Psoas muscle (tissue), 7 donors: ENCODE measurements at regions not wholly inside any gene's neighbourhood (a gene's known extent, or its start where the extent isn't known, plus 50 kb on each side); places are given as distances from the start of the nearest gene placed in this dataset.

Experiments
- ATAC-seq, 4 donors: fragments of 200-7000 bp; cut with Tn5 transposase; one replicate each; pipeline ENCODE4 v1.9.1; 2020; ENCODE audit warnings: moderate library complexity in 3 of 4, mild to moderate bottlenecking in 2 of 4
- DNase-seq, 2 donors: peaks; one replicate each; pipeline ENCODE4 v3.0.0-alpha.2; 2020
- H3K27ac ChIP-seq: fragments of 200-600 bp; one replicate; pipeline ENCODE4 v1.8.0; 2022
- H3K27me3 ChIP-seq, 3 donors: fragments of 200-600 bp in 1 of 3; one replicate each; pipeline versions ENCODE4 v1.6.1 to v1.8.0; 2013 to 2022; ENCODE audit warnings: low read length in 2 of 3, mild to moderate bottlenecking in 2 of 3, moderate library complexity in 1 of 3; ENCODE audit not compliant: insufficient read depth in 3 of 3
- H3K36me3 ChIP-seq, 2 donors: fragments of 200-600 bp in 1 of 2; one replicate each; pipeline versions ENCODE4 v1.6.1 to v1.8.0; 2013 to 2022; ENCODE audit warnings: low read depth in 1 of 2, mild to moderate bottlenecking in 1 of 2, moderate library complexity in 1 of 2; ENCODE audit not compliant: insufficient read depth in 1 of 2
- H3K4me1 ChIP-seq: fragments of 200-600 bp; one replicate; pipeline ENCODE4 v1.8.0; 2022
- H3K4me3 ChIP-seq: fragments of 200-600 bp; one replicate; pipeline ENCODE4 v1.8.0; 2022; ENCODE audit warnings: mild to moderate bottlenecking
- H3K9me3 ChIP-seq: fragments of 200-600 bp; one replicate; pipeline ENCODE4 v1.8.0; 2022
- WGBS, 3 donors: extraction: QIAGEN DNeasy Blood & Tissue Kit; methylation state at CpG; one replicate each; pipeline versions ENCODE4 v1.1.6 to v1.1.7; 2013; 5-methylcytosine and 5-hydroxymethylcytosine counted together
- intact Hi-C, 2 donors: fragments of 100-400 bp; cut with DNase I; formaldehyde crosslinking; loops; one replicate each; pipeline versions ENCODE4 v1.11.0 to v1.14.2; 2022
- TF ChIP-seq, protein P1 (sequence below): fragments of 200-600 bp; IDR thresholded peaks from one replicate; pipeline ENCODE4 v1.8.0; 2022; ENCODE audit warnings: antibody characterized with exemption
- donor health status: healthy with polysubstance abuse.
- donor health status: DM: no; HTN: no; CAD: no; lungs with moderate emphysema.
- donor health status: Bipolar disorder and iron deficiency.
- donor health status: healthy.
- donor health status: DM: yes; HTN: yes; CAD: no.
- donor health status: DM: no; HTN: no; CAD: no.
- donor health status: DM: yes; HTN: yes; CAD: no.

DNA sequence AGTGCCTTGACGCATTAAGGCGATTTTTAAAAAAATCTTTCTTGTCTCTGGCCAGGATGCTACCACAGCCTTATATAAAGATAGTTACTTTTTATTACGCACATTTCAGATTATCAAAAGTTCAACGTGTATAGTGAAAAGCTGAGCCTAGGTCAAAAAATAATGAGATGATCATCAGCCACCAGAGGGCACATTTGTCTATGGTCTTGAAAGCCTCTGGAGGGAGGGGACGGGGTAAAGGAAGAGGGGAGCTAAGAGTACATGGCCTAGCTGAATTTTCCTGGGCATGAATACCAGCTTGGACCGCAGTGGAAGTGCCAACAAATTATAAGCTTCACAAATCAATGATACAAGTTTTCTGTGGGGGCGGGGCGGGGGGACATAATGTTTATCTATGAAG is 285.9 kb upstream of the SMIM30 start:
- Histone ChIP-seq H3K4me3 (no peak overlapping the region), H3K9me3 (no peaks in the 10 kb centered on the region), H3K27ac (no peak overlapping the region), H3K36me3 (no peaks in the 10 kb centered on the region), H3K27me3 (no peaks in the 10 kb centered on the region), H3K4me1 (no peaks in the 10 kb centered on the region)
- DNase-seq (no peak), ATAC-seq (peak in 3 of 4 donors; percentile 47 to 79 (median 50))
- intact Hi-C loops, result loop anchor here (2.0 to 5.0 kb wide), 2 partner anchors 293 to 295 kb away; no protein-coding TSS in a partner anchor
- 40 to 44% (median 42%) methylated on average over 8 of the region's 8 CpGs for WGBS, 3 donors
- TF ChIP-seq, protein P1, sequence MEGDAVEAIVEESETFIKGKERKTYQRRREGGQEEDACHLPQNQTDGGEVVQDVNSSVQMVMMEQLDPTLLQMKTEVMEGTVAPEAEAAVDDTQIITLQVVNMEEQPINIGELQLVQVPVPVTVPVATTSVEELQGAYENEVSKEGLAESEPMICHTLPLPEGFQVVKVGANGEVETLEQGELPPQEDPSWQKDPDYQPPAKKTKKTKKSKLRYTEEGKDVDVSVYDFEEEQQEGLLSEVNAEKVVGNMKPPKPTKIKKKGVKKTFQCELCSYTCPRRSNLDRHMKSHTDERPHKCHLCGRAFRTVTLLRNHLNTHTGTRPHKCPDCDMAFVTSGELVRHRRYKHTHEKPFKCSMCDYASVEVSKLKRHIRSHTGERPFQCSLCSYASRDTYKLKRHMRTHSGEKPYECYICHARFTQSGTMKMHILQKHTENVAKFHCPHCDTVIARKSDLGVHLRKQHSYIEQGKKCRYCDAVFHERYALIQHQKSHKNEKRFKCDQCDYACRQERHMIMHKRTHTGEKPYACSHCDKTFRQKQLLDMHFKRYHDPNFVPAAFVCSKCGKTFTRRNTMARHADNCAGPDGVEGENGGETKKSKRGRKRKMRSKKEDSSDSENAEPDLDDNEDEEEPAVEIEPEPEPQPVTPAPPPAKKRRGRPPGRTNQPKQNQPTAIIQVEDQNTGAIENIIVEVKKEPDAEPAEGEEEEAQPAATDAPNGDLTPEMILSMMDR, result peak; percentile 40

DNA sequence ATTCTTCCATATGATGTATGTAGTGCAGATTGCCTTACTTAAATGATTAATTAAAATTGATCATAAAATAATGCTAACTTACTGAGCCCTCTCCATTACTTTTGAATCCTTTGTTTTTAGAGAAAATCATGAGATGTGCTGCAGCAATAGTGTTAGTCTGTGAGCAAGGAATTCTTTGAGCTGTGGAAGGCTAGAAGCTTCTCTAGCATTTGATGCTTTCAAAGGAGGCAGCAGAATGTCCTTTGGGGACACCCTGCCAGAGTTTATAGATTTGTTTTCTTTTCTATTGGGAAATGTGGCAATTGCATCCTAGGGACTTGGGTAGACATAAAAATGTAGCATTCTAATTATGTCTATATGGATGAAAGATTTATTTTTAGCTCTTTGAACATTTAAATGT is 284.1 kb upstream of the SMIM30 start:
- Histone ChIP-seq H3K4me3 (no peak overlapping the region), H3K27ac (no peak overlapping the region), H3K4me1 (no peaks in the 10 kb centered on the region), H3K36me3 (no peaks in the 10 kb centered on the region), H3K27me3 (no peaks in the 10 kb centered on the region), H3K9me3 (no peaks in the 10 kb centered on the region)
- intact Hi-C loops, result loop anchor here in 1 of 2 donors (5.0 kb wide), 1 partner anchor 295 kb away; no protein-coding TSS in a partner anchor
- TF ChIP-seq, protein P1, result no peak
- no peak for ATAC-seq
- DNase-seq, result no peak

DNA sequence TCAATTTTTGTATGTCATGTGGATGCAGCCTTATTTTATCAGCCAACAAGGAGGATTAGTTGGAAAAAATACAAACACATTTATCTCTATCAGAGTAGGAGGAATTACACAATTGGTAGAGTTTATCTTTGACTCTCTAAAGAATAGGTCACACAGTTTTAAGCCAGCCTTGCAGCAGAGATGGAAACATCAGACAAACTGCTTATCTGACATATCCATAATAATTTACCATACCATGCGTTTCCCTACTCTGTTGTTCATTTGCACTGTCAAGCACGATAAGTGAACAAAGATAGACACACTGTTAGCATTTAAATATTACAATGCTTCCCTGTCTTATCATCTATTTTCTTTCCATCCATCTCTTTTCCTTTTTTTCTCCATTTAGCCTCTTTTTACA is 283.7 kb upstream of the SMIM30 start:
- no peak for DNase-seq
- ATAC-seq, result no peak
- intact Hi-C loops, result loop anchor here in 1 of 2 donors (5.0 kb wide), 1 partner anchor 295 kb away; no protein-coding TSS in a partner anchor
- Histone ChIP-seq H3K4me1 (no peaks in the 10 kb centered on the region), H3K27ac (no peak overlapping the region), H3K36me3 (no peaks in the 10 kb centered on the region), H3K27me3 (no peaks in the 10 kb centered on the region), H3K9me3 (no peaks in the 10 kb centered on the region), H3K4me3 (no peak overlapping the region)
- TF ChIP-seq, protein P1, result no peak
- WGBS, 3 donors, result 83 to 86% (median 83%) methylated on average over 2 of the region's 2 CpGs

DNA sequence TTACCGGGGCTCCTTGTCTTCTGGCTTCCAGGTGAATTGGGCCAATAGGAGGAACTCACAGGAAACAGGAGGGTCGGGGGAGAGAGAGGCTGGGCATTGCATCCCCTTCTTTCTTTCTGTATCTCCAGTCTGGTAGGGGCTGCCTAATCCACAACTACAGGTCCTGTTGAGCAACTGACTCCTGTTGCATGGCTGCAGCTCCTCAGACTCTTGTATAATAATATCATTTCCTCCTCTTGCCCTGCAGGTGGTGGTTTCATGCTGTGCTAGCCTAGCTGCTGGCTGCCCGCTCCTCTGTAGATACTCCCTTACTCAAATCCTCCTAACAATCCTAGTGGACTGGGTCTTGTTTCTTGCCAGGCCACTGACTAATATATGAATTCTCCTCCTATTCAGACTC is 276.5 kb upstream of the SMIM30 start:
- intact Hi-C loops, result loop anchor here in 1 of 2 donors (5.0 kb wide), 1 partner anchor 1123 kb away; no protein-coding TSS in a partner anchor
- peaks cover 3% of the 10 kb centered on the region for H3K4me1 ChIP-seq
- DNase-seq, result no peak
- no peak overlapping the region for H3K4me3 ChIP-seq
- no peaks in the 10 kb centered on the region for H3K27me3 ChIP-seq
- no peaks in the 10 kb centered on the region for H3K9me3 ChIP-seq
- WGBS, 3 donors, result 43 to 62% (median 52%) methylated on average over 3 of the region's 3 CpGs
- TF ChIP-seq, protein P1, result no peak
- no peak for ATAC-seq
- no peak overlapping the region for H3K27ac ChIP-seq
- no peaks in the 10 kb centered on the region for H3K36me3 ChIP-seq
